Esophagus squamous epithelium (tissue), 4 donors: ENCODE measurements at regions not wholly inside any gene's neighbourhood (a gene's known extent, or its start where the extent isn't known, plus 50 kb on each side); places are given as distances from the start of the nearest gene placed in this dataset.

Source experiments
- POLR2A ChIP-seq, 4 donors: fragments of 450-650 bp; IDR thresholded peaks; one replicate each; pipeline ENCODE4 v1.6.1; 2017; ENCODE audit warnings: antibody characterized with exemption in 4 of 4, mild to moderate bottlenecking in 4 of 4, moderate library complexity in 3 of 4
- TF ChIP-seq, protein P1 (sequence below), 6 experiments: fragments of 450-650 bp in 4 of 6; fragments of 200-600 bp in 2 of 6; sonication (generic) in 2 of 6; IDR thresholded peaks; one replicate each; pipeline ENCODE4 v1.5.1; 2016 to 2019; ENCODE audit warnings: antibody characterized with exemption in 6 of 6, mild to moderate bottlenecking in 4 of 6, moderate library complexity in 4 of 6

DNA sequence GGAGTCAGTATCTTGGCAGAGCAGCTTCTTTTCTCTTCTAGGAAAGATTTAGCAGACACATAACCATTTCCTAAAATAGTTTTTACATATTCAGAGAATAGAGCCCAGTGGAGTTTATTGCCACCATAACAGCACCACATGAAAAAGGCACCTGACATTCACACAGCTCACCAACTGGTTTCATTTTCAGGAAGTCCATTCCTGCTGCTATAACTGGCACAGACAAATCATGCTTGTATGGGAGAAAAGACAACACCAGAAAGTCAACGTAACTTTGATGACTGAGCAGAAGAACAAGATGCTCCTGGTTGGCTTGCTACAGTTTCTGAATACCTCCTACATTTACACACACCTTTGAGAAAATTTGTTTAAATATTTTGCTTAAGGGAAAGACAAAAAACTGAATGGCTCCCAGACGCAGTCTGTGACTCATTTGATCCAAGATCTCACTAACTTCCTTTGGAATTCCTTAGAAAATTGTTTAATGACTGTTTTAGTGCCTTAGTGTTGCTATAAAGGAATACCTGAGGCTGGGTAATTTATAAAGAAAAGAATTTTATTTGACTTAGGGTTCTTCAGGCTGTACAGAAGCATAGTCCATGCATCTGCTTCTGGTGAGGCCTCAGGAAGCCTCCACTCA, 1380.6 kb downstream of the CDH8 start:
- TF ChIP-seq, protein P1, sequence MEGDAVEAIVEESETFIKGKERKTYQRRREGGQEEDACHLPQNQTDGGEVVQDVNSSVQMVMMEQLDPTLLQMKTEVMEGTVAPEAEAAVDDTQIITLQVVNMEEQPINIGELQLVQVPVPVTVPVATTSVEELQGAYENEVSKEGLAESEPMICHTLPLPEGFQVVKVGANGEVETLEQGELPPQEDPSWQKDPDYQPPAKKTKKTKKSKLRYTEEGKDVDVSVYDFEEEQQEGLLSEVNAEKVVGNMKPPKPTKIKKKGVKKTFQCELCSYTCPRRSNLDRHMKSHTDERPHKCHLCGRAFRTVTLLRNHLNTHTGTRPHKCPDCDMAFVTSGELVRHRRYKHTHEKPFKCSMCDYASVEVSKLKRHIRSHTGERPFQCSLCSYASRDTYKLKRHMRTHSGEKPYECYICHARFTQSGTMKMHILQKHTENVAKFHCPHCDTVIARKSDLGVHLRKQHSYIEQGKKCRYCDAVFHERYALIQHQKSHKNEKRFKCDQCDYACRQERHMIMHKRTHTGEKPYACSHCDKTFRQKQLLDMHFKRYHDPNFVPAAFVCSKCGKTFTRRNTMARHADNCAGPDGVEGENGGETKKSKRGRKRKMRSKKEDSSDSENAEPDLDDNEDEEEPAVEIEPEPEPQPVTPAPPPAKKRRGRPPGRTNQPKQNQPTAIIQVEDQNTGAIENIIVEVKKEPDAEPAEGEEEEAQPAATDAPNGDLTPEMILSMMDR (IDR thresholded peaks at IDR 0.05) = no peak
- TF ChIP-seq POLR2A (IDR thresholded peaks at IDR 0.05) = no peak
